ENCODE measurements at regions not wholly inside any gene's neighbourhood (a gene's known extent, or its start where the extent isn't known, plus 50 kb on each side); places are given as distances from the start of the nearest gene placed in this dataset.

GRCh38 chr10:124292911-124293615 is 125.7 kb downstream of the OAT start:
- ChIA-PET POLR2A (no interaction called here), CTCF (interaction anchor here (0.7 kb wide), 1 partner anchor 885 kb away, joined by 3 read pairs; no protein-coding TSS in a partner anchor)
- Histone ChIP-seq H3K9me3 (ENCODE audit: control insufficient read depth, insufficient read depth, low read depth, low read length) (no peaks in the 10 kb centered on the region), H3K36me3 (ENCODE audit: control insufficient read depth in 2 of 2, insufficient read depth in 1 of 2, low read length in 2 of 2) (no peaks in the 10 kb centered on the region), H3K4me3 (ENCODE audit: low read depth, low read length) (no peak overlapping the region), H3K4me1 (ENCODE audit: control insufficient read depth, insufficient read depth, low read length) (no peaks in the 10 kb centered on the region), H3K27ac (ENCODE audit: extremely low read depth, low read depth, low read length) (no peak overlapping the region)
- TF ChIP-seq ZNF624 (tag by site-specific recombination; IDR thresholded peaks at IDR 0.05) (no peak), ZNF664 (tag by site-specific recombination; IDR thresholded peaks at IDR 0.05) (no peak), ZNF398 (tag by site-specific recombination; IDR thresholded peaks at IDR 0.05) (no peak), ZNF335 (tag by site-specific recombination; conservative IDR thresholded peaks at IDR 0.05) (no peak), GLI2 (tag by site-specific recombination; IDR thresholded peaks at IDR 0.05; ENCODE audit: borderline replicate concordance, low read depth) (no peak), ZNF311 (tag by site-specific recombination; IDR thresholded peaks at IDR 0.05; ENCODE audit: borderline replicate concordance) (no peak), RBAK (tag by site-specific recombination; IDR thresholded peaks at IDR 0.05) (no peak)

- Histone ChIP-seq H3K4me3 (ENCODE audit: low read depth, low read length) (no peak overlapping the region), H3K4me1 (ENCODE audit: control insufficient read depth, insufficient read depth, low read length) (no peaks in the 10 kb centered on the region), H3K36me3 (ENCODE audit: control insufficient read depth in 2 of 2, insufficient read depth in 1 of 2, low read length in 2 of 2) (no peaks in the 10 kb centered on the region), H3K27ac (ENCODE audit: extremely low read depth, low read depth, low read length) (no peak overlapping the region), H3K9me3 (ENCODE audit: control insufficient read depth, insufficient read depth, low read depth, low read length) (no peaks in the 10 kb centered on the region)
- TF ChIP-seq ZNF280C (tag by site-specific recombination; IDR thresholded peaks at IDR 0.05) (no peak), PRDM4 (tag by site-specific recombination; IDR thresholded peaks at IDR 0.05) (no peak), ZNF670 (tag by site-specific recombination; IDR thresholded peaks at IDR 0.05; ENCODE audit: low read depth) (no peak), CTCF (tag by site-specific recombination; IDR thresholded peaks at IDR 0.05) (no peak), ZNF133 (tag by site-specific recombination; IDR thresholded peaks at IDR 0.05) (no peak), SP2 (tag by site-specific recombination; IDR thresholded peaks at IDR 0.05) (no peak), GLI2 (tag by site-specific recombination; IDR thresholded peaks at IDR 0.05; ENCODE audit: borderline replicate concordance, low read depth) (no peak)
- ChIA-PET POLR2A (no interaction called here), CTCF (interaction anchor here (2.7 kb wide), 1 partner anchor 99 kb away, joined by 10 read pairs; no protein-coding TSS in a partner anchor)
Measured at GRCh38 chr10:124291001-124291701, 127.6 kb downstream of the OAT start.

Data from HEK293 (cell line).